ENCODE measurements at regions not wholly inside any gene's neighbourhood (a gene's known extent, or its start where the extent isn't known, plus 50 kb on each side); places are given as distances from the start of the nearest gene placed in this dataset.

DNA sequence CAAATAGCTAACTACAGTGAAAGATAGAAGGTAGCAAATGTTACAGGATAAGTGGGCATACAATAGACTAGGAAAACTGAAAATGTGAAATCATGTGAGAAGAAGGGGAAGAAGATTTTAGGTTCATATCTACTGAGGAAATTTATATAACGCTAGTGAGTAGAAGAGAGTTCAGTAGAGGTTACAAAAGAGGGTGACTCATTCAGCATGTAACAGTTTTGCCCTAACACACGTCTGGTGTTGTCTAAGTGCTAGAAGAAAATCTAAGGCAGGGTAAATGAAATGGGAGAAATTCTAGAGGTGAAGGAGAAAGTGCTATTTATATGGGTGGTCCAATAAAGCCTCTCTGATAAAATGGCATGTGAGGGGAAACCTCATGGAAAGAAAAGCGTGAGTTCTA lies 731.4 kb upstream of the POT1 start:
- DNase-seq, result peak in 2 of 4 experiments; percentile 26 to 35

DNA sequence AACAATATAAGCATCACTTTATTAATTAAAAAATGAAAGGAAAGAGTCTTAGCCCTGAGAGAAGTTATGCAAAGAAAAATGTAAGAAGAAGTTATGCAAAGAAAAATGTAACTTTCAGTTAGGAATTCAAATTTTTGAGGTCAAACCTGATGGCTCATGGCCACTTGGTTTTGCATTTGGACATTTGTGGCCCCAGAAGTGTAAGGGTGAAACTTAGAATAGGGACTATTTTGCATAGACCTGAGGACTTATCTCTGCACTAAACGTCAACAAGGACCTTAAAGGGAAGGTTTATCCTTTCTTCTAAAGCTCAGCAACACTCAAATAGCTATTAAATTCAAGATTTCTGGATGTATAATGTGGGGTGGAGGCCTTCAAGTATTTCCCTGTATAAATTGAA lies 724.5 kb upstream of the POT1 start:
- DNase-seq, result no peak

- DNase-seq, result no peak
Measured at GRCh38 chr7:125651823-125652528, 722.4 kb upstream of the POT1 start.

GRCh38 chr7:125648543-125648942 lies 718.9 kb upstream of the POT1 start:
- no peak for DNase-seq

DNA sequence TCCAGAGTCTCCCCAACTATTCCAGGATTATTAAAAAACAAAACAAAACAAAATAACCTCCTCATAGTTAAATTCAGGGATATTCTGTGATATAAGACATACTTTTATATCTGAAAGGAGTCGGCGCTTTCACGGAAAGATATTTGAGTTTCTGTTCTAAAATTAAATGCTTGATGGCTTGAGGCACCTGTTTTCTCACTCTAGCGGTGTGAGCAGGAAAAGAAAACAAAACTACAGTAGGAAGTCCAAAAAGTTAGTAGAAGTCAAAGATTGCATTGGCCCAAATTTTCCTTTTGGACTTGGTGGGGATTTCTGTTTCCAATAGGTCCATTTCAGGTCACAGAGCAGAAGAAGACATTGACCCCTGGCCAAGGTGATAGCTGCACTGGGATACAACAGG lies 716.1 kb upstream of the POT1 start:
- DNase-seq, result no peak

DNA sequence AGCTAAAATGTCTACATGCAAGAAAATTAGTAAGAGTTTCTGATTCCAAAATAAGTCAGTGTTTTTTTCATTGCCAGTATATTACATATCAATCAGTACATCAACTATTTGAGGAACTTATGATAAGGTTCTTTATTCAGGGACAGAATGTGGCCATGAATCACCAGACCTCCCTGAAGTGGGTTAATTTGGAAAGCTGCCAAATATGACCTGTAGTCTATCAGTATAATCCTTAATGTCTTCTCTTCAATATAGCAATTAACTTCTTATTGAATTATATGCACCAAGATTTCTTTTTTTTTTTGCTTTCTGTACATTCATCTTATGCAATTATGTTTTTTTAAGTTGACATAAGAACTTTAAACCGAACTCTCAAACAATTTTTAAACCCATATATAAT lies 714.5 kb upstream of the POT1 start:
- DNase-seq, result no peak

- DNase-seq, result no peak
Measured at GRCh38 chr7:125643302-125643701, 713.7 kb upstream of the POT1 start.

GRCh38 chr7:125641884-125642283 lies 712.3 kb upstream of the POT1 start:
- DNase-seq, result no peak

- no peak for DNase-seq
Measured at GRCh38 chr7:125636320-125636962, 706.8 kb upstream of the POT1 start.

- no peak for DNase-seq
Measured at GRCh38 chr7:125618516-125618915, 688.9 kb upstream of the POT1 start.

DNA sequence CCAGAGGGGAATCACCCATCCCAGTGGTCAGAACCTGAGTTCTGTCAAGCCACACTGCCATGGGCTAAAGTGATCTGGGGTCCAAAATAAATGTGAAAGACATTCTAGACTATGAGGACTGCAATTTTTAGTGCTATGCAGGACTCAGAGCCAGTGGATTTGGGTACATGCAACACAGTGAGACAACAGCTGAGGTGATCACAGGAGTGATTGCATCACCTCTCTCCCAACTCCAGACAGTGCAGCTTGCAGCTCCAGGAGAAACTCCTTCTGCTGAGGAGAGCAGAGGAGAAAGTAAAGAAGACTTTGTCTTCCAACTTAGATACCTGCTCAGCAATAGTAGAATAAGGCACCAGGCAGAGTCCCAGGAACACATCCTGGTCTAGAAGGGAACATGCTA lies 682.0 kb upstream of the POT1 start:
- no peak for DNase-seq

DNA sequence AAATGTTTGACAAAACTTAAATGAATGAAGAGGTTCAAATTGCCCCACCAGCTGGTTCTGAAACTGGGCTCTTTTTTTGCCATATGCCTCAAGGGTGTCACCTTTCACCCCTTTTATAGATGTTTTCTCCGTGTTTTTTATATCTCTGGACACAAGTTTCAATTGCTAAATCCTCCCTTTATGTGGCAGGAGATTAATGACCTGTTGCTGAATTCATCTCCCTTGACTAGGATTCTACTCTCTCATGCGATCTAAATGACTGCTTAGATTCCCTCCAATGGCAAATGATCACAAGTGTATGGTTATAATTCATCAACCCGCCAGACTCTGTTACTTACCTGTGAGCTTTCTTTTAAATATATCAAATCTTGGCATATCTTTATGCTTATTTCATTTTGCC lies 677.0 kb upstream of the POT1 start:
- no peak for DNase-seq

GRCh38 chr7:125605241-125605640 lies 675.6 kb upstream of the POT1 start:
- DNase-seq, result no peak

DNA sequence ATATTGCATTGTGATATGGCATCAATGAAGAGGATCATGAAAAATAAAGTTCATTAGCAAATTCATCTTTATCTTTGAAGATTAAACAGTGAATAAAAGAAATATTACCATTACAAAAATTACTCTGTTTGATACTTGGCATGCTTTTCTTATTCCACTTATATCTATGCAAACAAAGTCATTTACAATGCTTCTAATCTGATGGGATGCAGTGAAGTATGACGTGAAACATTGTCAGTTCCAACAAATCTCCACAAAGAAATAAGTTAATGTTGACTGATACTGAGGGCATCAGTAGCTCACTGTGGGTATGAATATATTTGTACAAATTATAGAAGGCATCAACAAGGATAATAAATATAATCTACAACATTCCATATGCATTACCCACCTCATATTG lies 672.8 kb upstream of the POT1 start:
- no peak for DNase-seq

GRCh38 chr7:125599387-125599786 lies 669.8 kb upstream of the POT1 start:
- no peak for DNase-seq

DNA sequence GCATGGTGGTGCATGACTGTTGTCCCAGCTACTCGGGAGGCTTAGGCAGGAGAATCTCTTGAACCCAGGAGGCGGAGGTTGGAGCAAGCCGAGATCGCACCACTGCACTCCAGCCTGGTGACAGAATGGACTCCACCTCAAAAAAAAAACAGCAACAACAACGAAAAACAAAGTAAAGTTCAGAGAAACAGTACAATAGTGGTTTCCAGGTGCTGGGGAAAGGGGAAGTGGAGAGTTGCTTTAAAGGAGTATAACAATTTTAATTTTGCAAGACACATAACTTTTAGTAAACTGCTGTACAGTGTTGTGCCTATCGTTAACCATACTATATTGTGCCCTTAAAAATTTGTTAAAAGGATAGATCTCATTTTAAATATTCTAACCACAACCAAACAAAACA lies 662.7 kb upstream of the POT1 start:
- no peak for DNase-seq

GRCh38 chr7:125573126-125573525 lies 643.5 kb upstream of the POT1 start:
- no peak for DNase-seq

DNA sequence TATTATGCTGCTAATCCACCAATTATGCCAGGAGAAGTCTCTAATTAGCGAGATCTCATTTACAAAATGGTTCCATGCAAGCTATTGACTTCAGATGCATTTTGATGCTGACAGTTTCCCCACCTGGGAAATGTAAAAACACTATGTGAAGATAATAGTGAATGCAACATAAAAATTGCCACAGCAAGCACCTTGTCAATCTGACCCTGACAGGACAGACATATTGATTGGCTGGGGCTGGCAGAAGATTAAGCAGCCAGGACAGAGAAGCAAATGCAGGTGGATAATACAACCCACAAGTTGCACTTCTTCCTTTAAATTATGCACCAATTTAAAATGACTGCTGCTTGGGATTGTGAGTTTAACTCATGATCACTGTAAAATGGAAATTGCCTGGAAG lies 642.8 kb upstream of the POT1 start:
- DNase-seq, result no peak

- DNase-seq, result peak; percentile 1 to 21 (median 14)
Measured at GRCh38 chr7:125568799-125569198, 639.2 kb upstream of the POT1 start.

DNA sequence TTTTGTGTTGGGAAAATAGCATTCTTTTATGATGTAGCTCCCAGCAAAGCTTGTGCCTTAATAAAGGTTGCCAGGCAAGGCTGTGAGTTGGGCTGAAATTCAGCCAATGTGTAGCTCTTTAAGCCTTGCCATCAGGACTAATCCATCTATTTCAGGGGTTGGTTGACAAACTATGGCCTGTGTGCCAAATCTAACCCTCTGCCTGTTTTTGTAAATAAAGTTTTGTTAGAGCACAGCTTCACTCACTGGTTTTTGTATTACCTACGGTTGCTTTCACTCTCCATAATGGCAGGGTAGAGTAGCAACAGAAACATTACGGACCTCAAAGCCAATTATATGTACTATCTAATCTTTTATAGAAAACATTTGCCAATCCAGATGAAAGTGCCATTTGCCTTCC lies 638.1 kb upstream of the POT1 start:
- no peak for DNase-seq

- no peak for DNase-seq
Measured at GRCh38 chr7:125563964-125564529, 634.4 kb upstream of the POT1 start.

GRCh38 chr7:125563557-125563956 lies 633.9 kb upstream of the POT1 start:
- no peak for DNase-seq

- DNase-seq, result no peak
Measured at GRCh38 chr7:125561006-125561405, 631.4 kb upstream of the POT1 start.

GRCh38 chr7:125559921-125560320 lies 630.3 kb upstream of the POT1 start:
- no peak for DNase-seq
